Effector memory CD8-positive, alpha-beta T cell (primary cell): ENCODE measurements at regions not wholly inside any gene's neighbourhood (a gene's known extent, or its start where the extent isn't known, plus 50 kb on each side); places are given as distances from the start of the nearest gene placed in this dataset.

ENCODE experiments used
- ATAC-seq: fragments of 150-1000 bp; cut with Tn5 transposase; replicated peaks from 2 replicates; pipeline ENCODE4 v1.10.0; 2021; ENCODE audit warnings: mild to moderate bottlenecking, moderate library complexity
- DNase-seq, 3 experiments: peaks; one replicate each; pipeline ENCODE4 v3.0.0; 2021
- H3K27ac Mint-ChIP-seq, 2 donors: one replicate each; pipeline ENCODE4 v1.8.0; 2022; ENCODE audit warnings: mild to moderate bottlenecking in 2 of 2, mixed read lengths in 2 of 2, moderate library complexity in 2 of 2
- H3K27me3 Mint-ChIP-seq, 2 donors: one replicate each; pipeline ENCODE4 v1.8.0; 2022; ENCODE audit warnings: mixed read lengths in 2 of 2
- H3K36me3 Mint-ChIP-seq: one replicate; pipeline ENCODE4 v1.8.0; 2022; ENCODE audit warnings: mild to moderate bottlenecking, moderate library complexity, mixed read lengths; ENCODE audit not compliant: insufficient read depth
- H3K4me1 Mint-ChIP-seq, 2 donors: one replicate each; pipeline ENCODE4 v1.8.0; 2022; ENCODE audit warnings: low read depth in 2 of 2, mixed read lengths in 2 of 2
- H3K4me3 Mint-ChIP-seq, 2 donors: one replicate each; pipeline ENCODE4 v1.8.0; 2022; ENCODE audit warnings: mild to moderate bottlenecking in 2 of 2, mixed read lengths in 2 of 2, moderate library complexity in 2 of 2
- H3K9me3 Mint-ChIP-seq, 2 donors: one replicate each; pipeline ENCODE4 v1.8.0; 2022; ENCODE audit warnings: mixed read lengths in 2 of 2

DNA sequence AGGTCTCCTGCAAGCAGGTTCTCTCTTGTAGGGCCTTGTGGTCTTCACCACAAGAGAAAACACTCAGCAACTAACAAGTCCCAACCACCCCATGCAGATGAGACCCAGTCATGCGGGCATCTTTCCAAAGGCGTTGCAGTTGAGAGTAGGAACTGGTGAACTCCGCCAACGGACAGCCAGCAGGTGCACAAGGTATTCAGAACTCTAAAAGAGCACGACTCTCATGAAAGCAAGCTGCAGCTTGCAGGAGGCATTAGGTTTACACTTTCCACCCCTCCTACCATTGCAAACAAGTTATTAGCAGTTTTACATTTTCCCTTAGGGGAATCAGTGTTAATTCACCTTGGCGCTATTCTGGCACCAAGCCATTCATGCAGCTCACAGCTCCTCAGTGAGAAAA is 173.4 kb upstream of the KIT start:
- Mint-ChIP-seq H3K4me3 (no peak overlapping the region), H3K9me3 (peaks cover 0 to 5% of the 10 kb centered on the region in 2 donors), H3K27ac (no peak overlapping the region), H3K4me1 (no peaks in the 10 kb centered on the region), H3K27me3 (no peaks in the 10 kb centered on the region), H3K36me3 (peaks cover 3% of the 10 kb centered on the region)
- DNase-seq (no peak), ATAC-seq (no peak)

DNA sequence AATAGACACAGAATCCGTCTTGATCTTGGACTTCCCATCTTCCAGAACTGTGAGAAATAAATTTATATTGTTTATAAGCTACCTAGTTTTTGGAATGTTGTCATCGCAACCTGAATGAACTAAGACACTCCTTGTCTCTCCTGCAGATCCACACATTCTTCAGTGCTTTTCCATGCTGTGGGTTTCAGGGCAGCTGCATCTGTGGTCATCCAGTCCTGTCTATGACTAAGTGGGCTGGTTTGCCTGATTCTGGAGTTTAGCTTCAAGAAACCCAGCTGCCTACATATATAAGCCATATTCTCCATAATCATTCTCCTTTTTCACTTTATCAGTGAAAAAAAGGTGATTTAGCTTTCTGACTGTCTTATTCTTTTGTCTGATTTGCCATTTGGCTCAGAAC is 170.3 kb upstream of the KIT start:
- Mint-ChIP-seq H3K4me3 (no peak overlapping the region), H3K36me3 (peaks cover 3% of the 10 kb centered on the region), H3K27me3 (no peaks in the 10 kb centered on the region), H3K4me1 (no peaks in the 10 kb centered on the region), H3K27ac (no peak overlapping the region), H3K9me3 (peaks cover 0 to 2% of the 10 kb centered on the region in 2 donors)
- no peak for DNase-seq
- ATAC-seq, result no peak

DNA sequence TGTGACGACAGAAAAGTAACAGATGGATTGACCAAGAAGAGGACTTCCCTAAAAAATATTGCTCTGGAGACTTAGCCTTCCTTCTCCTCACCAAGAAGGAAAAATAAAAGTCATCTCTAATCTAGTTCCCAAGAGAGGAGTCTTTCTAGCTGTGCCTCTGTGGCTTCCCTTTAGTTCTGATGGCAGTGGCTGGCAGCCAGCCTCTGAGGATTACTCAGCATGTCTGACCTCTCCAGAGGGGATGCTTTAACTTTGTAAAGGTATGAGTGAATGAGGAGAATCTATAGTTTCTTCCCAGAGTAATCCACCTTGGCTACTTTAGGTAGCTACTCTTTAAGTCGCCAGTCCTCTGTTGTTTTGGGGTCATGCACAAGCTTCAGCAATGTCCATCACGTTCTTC is 163.9 kb upstream of the KIT start:
- H3K4me1 Mint-ChIP-seq, result peaks cover 0 to 1% of the 10 kb centered on the region in 2 donors

DNA sequence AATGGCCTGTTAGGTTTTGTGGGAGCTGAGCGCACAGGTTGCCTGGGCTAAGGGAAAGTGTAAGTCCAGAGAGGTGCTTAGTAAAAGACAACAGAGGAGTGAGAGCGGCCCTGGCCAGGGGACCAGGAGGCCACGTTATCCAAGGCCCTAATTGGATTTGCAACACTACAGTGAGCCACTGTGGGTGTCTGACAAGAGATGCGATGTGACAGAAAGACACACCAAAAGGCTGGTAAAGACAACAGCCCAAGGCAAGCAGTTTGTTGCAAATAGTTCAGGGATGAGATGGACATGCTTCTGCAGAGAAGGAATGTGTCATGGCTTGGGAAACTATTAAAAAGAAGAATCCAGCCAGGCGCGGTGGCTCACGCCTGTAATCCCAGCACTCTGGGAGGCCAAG is 162.7 kb upstream of the KIT start:
- ATAC-seq, result no peak
- peaks cover 0 to 1% of the 10 kb centered on the region in 2 donors for H3K4me1 Mint-ChIP-seq
- H3K27me3 Mint-ChIP-seq, result no peaks in the 10 kb centered on the region
- H3K4me3 Mint-ChIP-seq, result no peak overlapping the region
- peaks cover 5% of the 10 kb centered on the region for H3K36me3 Mint-ChIP-seq
- no peak overlapping the region for H3K27ac Mint-ChIP-seq
- DNase-seq, result no peak
- peaks cover 0 to 2% of the 10 kb centered on the region in 2 donors for H3K9me3 Mint-ChIP-seq

More for the DNA sequence above, 163.9 kb upstream of the KIT start:
- Mint-ChIP-seq H3K36me3 (peaks cover 5% of the 10 kb centered on the region), H3K27me3 (no peaks in the 10 kb centered on the region), H3K27ac (no peak overlapping the region), H3K9me3 (no peaks in the 10 kb centered on the region), H3K4me3 (no peak overlapping the region)
- ATAC-seq, result no peak
- DNase-seq, result no peak

DNA sequence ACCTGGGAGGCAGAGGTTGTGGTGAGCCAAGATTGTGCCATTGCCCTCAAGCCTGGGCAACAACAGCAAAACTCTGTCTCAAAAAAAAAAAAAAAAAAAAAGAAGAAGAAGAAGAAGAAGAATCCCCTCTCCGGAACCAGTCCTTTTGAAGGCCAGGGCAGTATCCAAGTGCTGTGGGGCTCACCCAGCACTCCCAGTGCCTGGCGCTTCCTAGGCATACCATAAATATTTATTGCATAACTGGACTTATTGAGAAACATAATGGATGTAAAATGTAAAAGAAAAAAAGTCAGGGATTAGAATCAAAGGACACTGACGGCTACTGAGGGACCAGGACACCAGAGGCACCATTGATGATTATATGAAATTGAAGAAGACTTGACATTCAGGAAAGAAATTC is 162.1 kb upstream of the KIT start:
- no peak overlapping the region for H3K4me3 Mint-ChIP-seq
- H3K9me3 Mint-ChIP-seq, result peaks cover 0 to 2% of the 10 kb centered on the region in 2 donors

DNA sequence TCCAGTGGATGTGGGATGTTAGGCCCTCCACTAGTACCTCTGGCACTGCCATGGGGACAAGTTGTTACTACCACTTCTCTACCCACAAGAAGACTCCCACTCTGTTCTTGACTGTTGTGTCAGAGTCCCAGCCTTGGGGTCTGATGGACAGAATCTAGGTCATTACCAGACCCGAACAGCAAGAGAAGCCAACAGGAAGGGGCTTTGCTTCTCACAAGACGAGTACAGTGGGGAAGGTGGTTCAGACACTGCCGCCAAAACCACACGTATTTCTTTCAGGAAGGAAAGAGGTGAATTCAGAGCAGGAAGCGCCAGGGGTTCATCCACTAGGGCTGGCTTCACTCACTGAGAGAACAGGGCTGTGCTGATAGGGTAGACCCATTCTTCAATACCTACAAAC is 161.3 kb upstream of the KIT start:
- Mint-ChIP-seq H3K4me3 (no peak overlapping the region), H3K4me1 (peaks cover 0 to 1% of the 10 kb centered on the region in 2 donors), H3K27me3 (no peaks in the 10 kb centered on the region), H3K36me3 (peaks cover 5% of the 10 kb centered on the region), H3K27ac (no peak overlapping the region), H3K9me3 (peaks cover 0 to 2% of the 10 kb centered on the region in 2 donors)
- DNase-seq (peak in 2 of 3 experiments; percentile 0 to 3), ATAC-seq (peak; percentile 89)

More for the DNA sequence above, 162.1 kb upstream of the KIT start:
- no peaks in the 10 kb centered on the region for H3K27me3 Mint-ChIP-seq
- ATAC-seq (no peak), DNase-seq (no peak)
- H3K36me3 Mint-ChIP-seq, result peaks cover 5% of the 10 kb centered on the region
- H3K4me1 Mint-ChIP-seq, result peaks cover 0 to 1% of the 10 kb centered on the region in 2 donors
- H3K27ac Mint-ChIP-seq, result no peak overlapping the region

DNA sequence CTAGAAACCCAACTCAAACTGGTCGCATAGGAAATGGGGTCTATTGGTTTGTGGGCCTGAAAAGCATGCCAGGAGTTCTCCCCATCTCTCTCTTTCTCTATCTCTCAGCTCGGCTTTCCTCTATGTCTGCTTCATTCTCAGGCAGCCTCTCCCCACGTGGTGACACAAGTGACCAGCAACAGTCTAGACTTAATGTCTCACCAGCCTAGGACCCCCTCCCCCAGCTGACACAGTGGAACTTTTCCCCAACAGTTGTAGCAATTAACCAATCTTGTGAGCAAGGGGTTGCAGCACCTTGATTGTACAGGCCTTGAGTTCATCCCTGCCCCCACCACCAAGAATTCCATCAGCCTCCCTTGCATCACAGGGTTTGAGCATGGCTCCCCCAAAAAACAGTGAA is 159.8 kb upstream of the KIT start:
- H3K4me1 Mint-ChIP-seq, result peaks cover 0 to 1% of the 10 kb centered on the region in 2 donors
- H3K9me3 Mint-ChIP-seq, result peaks cover 0 to 3% of the 10 kb centered on the region in 2 donors
- H3K27me3 Mint-ChIP-seq, result no peaks in the 10 kb centered on the region
- H3K4me3 Mint-ChIP-seq, result no peak overlapping the region
- H3K27ac Mint-ChIP-seq, result no peak overlapping the region
- H3K36me3 Mint-ChIP-seq, result peaks cover 5% of the 10 kb centered on the region
- no peak for DNase-seq
- no peak for ATAC-seq

DNA sequence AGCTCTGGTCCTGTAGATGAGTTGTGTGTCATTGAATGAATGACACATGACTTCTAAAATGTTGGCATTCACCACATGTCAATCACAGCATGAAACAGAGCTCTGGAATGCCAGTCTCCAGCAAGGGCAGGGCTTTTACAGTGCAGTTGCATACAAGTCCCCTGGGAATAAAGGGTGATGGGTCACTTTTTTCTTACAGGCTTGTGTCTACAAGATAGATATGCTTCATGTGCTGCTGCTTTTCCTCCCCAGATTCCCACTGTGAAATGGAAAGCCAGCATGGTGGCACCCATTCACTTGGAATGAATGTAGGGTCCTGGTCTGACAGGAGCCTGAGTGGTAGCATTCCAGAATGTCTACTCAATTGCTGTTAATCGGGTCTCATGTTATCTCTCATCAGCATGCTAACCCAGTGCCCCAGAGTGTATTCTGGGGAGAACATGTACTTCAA is 159.1 kb upstream of the KIT start:
- Mint-ChIP-seq H3K4me3 (no peak overlapping the region), H3K27ac (no peak overlapping the region), H3K9me3 (peaks cover 0 to 3% of the 10 kb centered on the region in 2 donors), H3K36me3 (no peaks in the 10 kb centered on the region), H3K4me1 (peaks cover 0 to 1% of the 10 kb centered on the region in 2 donors), H3K27me3 (no peaks in the 10 kb centered on the region)
- DNase-seq, result no peak
- no peak for ATAC-seq

DNA sequence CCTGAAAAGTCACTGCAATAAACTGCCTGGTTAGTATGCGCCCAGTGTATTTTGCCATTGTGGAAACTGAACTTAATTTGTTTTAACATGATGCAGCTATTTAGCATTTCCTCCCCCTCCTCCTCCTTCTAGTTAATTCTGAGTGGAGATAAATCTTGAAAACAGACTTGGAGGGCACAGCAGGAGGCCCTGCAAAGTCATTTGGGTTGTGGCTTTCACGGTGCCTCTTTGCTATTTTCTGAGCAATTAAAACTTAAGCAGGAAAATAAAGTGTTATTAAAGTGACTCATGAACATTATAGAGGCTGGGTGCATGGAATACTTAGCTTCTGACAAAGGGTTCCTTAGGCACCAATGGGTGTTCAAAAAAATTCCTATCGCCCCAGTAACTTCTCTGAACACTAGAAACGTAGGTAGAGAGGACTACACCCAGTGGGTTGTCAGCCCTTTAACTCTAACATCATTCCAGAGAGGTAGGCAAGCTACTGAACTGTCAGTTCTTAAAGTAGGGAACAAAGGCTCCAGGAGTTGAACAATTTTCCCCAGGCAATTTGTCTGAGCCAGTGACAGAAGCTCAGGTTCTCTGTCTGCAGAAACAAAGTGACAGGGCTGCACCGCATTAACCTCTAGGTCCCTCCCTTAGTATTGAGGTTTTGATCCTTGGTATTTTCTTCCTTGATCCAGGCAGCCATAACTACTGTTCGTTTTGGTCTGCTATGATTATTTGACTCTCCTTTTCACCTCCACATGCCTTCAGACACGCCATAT is 158.3 kb upstream of the KIT start:
- H3K27ac Mint-ChIP-seq, result no peak overlapping the region
- no peaks in the 10 kb centered on the region for H3K36me3 Mint-ChIP-seq
- H3K9me3 Mint-ChIP-seq, result peaks cover 0 to 3% of the 10 kb centered on the region in 2 donors
- no peak for DNase-seq
- H3K27me3 Mint-ChIP-seq, result no peaks in the 10 kb centered on the region
- peaks cover 0 to 1% of the 10 kb centered on the region in 2 donors for H3K4me1 Mint-ChIP-seq
- no peak for ATAC-seq
- no peak overlapping the region for H3K4me3 Mint-ChIP-seq

DNA sequence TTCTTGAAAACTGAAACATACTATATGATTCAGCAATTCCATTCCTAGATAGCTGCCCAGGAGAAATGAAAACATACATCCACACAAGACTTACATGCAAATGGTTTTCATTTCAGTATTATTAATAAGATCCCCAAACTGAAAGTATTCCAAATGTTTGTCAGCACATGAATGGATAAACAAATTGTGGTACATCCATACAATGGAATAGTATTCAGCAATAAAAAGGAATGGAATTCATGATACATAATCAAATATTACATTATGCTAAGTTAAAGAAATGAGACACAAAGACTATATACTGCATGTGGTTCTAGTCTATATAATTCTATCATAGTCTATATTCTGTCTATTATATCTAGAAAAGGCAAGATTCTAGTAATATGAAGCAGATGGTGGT is 152.4 kb upstream of the KIT start:
- H3K27ac Mint-ChIP-seq, result no peak overlapping the region
- ATAC-seq, result no peak

DNA sequence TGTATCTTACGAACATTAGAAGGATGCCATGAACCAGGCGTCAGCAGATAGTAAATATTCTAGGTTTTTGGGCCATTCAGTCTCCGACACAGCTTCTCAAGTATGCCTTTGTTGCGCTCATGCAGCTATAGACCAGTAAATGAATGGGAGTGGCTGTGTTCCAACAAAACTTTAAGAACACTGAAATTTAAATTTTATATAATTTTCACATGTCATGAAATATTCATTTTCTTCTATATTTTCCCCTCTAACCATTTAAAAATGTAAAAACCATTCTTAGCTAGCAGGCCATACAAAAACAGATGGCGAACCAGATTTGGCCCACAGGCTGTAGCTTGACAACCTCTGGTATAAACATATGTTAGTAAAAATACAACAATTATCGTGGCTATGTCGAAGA is 151.8 kb upstream of the KIT start:
- Mint-ChIP-seq H3K27ac (no peak overlapping the region), H3K36me3 (no peaks in the 10 kb centered on the region), H3K4me3 (no peak overlapping the region), H3K4me1 (no peaks in the 10 kb centered on the region), H3K9me3 (peaks cover 0 to 2% of the 10 kb centered on the region in 2 donors), H3K27me3 (no peaks in the 10 kb centered on the region)
- DNase-seq, result no peak
- ATAC-seq, result no peak

More for the DNA sequence above, 152.4 kb upstream of the KIT start:
- Mint-ChIP-seq H3K36me3 (no peaks in the 10 kb centered on the region), H3K4me1 (no peaks in the 10 kb centered on the region), H3K9me3 (peaks cover 0 to 2% of the 10 kb centered on the region in 2 donors), H3K27me3 (no peaks in the 10 kb centered on the region), H3K4me3 (no peak overlapping the region)
- DNase-seq, result no peak

DNA sequence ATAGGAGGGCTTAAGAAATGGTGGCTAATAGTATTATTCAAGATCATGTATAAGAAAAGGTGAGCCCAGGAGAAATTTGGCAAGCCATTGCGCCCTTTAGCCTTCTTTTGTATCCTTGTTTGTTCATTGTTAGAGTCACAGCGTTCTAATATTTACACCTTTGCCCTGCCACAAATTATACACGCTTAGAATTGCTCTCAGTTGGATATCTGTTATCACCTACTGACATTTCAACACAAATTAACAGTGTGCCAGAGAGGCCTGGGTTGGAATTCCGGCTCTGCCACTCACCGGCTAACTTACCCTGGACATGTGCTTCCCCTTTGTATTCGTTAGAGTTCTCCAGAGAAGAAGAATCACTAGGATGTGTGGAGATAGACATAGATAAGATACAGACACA is 148.7 kb upstream of the KIT start:
- ATAC-seq (no peak), DNase-seq (no peak)
- Mint-ChIP-seq H3K36me3 (no peaks in the 10 kb centered on the region), H3K4me1 (no peaks in the 10 kb centered on the region), H3K27ac (no peak overlapping the region), H3K27me3 (no peaks in the 10 kb centered on the region), H3K4me3 (no peak overlapping the region), H3K9me3 (peaks cover 0 to 4% of the 10 kb centered on the region in 2 donors)

DNA sequence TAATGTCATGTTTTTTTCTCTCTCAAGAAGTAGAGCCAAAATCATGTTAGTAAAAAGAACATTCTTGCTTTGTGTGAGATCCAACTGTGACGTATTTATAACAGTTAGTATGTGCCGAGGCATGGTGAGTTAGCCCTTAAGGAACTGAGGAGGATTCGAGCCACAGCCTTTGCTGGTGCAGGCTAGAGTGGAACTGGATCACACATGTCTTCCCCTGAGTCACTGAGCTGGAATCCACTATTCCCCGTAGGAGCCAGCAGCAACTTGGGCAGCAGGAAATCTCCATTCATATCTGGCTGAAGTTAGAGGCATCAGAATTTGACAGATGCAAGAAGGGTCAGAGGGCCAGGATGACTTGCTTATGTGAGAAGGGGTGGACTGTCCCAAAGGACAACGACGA is 144.6 kb upstream of the KIT start:
- Mint-ChIP-seq H3K9me3 (peaks cover 0 to 10% of the 10 kb centered on the region in 2 donors), H3K4me1 (no peaks in the 10 kb centered on the region), H3K36me3 (no peaks in the 10 kb centered on the region), H3K4me3 (no peak overlapping the region), H3K27me3 (no peaks in the 10 kb centered on the region), H3K27ac (no peak overlapping the region)
- DNase-seq (no peak), ATAC-seq (no peak)

DNA sequence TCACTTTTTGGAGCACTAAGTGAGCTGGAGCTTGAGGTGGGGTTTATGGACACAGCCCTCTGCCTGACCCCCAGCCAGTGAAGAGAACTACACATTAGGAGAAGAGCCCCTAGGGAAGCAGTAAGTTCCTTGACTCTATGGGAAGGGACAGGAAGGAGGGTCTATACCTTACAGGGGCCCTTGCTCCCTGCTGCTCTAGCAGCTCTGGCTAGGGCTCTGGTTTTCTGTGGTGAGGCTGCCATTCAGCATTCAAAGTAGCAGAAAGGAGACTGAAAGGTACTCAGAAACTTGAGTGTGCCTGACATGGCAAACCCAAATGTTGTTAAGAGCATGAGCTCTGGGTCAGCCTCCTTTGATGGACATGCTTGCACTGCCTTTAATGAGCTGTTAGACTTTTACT is 144.0 kb upstream of the KIT start:
- no peaks in the 10 kb centered on the region for H3K36me3 Mint-ChIP-seq
- H3K27ac Mint-ChIP-seq, result no peak overlapping the region
- no peak for DNase-seq
- H3K9me3 Mint-ChIP-seq, result peaks cover 0 to 10% of the 10 kb centered on the region in 2 donors
- H3K4me1 Mint-ChIP-seq, result no peaks in the 10 kb centered on the region
- H3K4me3 Mint-ChIP-seq, result no peak overlapping the region
- no peak for ATAC-seq
- H3K27me3 Mint-ChIP-seq, result no peaks in the 10 kb centered on the region
